NCI-H774 (cell line): ENCODE measurements at regions not wholly inside any gene's neighbourhood (a gene's known extent, or its start where the extent isn't known, plus 50 kb on each side); places are given as distances from the start of the nearest gene placed in this dataset.
A peak's percentile ranks its signal among the peaks of the same experiment; 100 is the strongest.
"Not testable (repeated sequence)": the region's sequence is repeated elsewhere in the genome, so short reads cannot be mapped to it uniquely, and the experiment has no call there.

Source experiments
- DNase-seq: peaks from one replicate; lab custom pipeline; 2025; lab: John Stamatoyannopoulos, UW

DNA sequence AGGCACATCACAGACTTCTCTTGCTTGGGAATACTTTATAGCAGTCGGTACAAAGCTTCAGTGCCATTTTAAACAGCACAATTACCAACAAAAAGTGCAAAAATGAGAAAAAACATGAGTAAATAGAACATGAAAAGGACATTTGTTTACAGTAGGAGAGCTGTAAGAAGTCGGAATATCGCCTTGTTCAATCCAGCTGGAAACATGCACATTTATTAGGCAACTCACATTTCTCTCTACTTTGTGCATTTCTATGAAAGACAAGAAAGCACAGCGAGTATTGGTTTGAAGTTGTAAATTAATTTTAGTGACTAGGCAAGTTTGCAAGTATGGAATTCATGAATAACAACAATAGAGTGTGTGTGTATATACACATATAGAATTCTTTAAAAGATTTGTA, 484.7 kb downstream of the DACH1 start:
- no peak for DNase-seq

DNA sequence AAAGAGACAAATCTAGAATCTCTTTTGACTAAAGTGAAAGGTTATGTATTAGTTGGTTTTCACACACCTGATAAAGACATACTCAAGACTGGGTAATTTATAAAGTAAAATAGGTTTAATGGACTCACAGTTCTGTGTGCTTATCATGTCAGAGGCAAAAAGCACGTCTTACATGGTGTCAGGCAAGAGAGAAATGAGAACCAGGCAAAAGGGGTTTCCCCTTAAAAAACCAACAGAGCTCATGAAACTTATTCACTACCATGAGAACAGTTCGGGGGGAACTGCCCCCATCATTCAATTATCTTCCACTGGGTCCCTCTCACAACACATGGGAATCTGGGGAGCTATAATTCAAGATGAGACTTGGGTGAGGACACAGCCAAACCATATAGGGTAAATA, 486.8 kb downstream of the DACH1 start:
- DNase-seq: no peak

DNA sequence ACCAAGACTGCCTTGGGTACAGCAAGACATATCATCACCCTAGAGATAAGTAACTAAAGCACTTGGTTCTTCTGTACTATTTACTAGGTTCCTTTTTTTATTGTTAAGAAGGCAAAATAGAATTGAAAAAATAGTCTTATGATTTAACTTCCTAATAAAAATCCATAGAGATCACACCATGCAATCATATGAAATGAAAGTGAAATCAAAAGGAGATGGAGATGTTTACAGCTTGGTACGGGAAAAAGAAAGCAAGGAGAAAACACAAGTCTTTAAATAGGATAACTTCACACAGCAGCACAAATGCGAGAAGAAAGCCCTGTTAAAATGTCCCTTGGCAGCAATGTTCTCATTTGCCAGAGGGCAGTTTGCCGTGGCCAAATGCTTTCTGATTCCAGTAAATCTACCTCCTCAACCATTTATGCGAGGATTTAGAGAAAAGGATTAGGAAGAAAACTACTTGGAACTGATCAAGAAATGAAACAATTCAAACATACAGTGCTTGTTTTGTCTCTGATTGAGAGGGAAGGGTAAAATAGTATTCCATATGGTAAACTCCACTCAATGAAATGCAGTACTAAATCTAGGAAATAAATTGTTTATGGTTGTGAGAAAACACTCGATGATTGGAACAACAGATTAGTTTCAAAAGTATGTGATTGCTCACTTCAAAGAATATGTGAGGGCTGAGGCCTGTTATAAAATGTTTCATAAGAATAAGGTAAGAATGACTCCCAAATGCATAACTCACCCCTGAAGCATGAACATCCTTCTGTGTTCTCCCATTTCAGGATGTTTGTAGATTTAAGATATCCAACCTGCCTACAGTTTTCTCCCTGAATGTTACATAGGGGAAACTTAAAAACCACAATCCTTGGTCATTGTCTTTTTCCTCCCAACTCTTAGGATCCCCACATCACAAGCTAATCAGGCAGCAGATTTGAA, 487.8 kb downstream of the DACH1 start:
- no peak for DNase-seq

DNA sequence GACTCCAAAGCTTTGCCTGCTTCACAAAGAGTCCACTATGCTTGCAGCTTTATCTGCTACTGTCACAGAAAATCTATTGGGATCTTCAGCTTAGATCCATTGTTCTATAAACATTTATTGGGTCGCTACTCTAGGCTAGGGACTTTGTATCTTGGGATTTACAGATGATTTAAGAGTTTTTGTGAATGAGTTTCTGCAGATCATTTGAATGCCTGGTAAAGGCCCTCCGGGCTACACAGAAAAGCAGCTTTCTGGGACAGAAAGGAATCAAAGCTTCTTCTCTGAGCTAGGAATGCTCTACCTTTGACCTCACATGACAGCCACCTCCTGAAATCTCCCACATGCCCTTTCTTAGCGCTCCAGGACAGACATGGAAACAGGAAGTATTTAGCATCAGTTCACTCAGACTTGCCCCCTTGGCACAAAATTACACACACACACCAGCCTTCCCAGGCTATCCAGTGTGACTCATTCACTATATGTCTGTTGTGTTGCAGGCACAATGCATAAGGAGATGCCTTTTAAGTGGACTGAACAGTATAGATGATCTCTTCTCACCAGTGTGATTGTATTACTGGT, 492.4 kb downstream of the DACH1 start:
- DNase-seq: no peak

DNA sequence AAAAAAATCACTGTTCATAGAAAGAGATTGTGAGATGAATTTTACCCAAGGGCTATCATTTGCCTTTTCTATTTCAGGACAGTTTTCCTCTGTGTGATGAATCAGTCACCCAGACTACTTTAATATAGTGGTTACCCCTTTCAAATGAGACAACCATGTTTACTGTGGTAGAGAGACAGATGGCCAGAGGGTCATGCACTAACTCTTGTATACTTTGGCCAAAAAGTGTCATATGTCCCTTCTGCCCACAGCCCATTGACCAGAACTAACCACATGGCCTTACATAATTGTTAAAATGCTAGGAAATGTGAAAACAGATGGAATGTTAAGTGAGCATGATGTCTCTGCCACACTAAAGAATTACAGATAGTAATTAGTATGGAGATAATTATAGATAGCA, 498.7 kb downstream of the DACH1 start:
- no peak for DNase-seq

DNA sequence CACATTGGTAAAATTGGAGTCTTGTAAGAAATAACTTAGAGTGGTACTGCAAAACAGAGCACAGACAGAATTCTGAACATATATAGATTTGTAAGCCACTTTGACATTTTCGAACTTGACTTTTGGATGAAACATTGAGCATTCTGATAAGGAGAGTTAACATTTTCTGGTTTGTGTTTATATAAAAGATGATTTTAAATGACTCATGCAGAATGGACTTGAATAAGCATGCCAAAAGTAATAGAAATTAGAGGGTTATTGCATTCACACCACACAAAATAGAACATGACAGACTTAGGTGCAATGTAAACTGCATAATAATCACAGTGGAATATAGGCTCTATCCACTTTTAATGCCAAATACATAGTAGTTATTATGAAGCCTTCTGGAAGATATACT, 507.0 kb downstream of the DACH1 start:
- DNase-seq: no peak

DNA sequence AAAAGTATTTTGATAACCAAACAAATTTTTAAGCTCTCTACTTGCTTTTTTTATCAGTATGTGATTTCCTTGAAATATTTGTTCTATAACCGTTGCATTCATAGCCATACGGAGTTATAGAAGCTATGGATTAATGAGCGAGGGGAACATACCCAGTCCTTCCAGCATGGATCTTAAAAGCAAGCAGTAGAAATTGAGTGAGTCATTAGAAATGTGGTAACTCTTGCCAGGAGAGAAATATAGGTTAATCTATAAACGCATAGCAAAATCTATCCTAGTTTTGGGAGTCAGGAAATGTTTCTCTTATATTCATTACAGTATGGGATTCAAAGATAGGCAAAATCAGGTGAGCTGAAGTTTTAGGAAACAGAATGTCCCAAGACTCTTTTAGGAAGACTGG, 507.4 kb downstream of the DACH1 start:
- no peak for DNase-seq

DNA sequence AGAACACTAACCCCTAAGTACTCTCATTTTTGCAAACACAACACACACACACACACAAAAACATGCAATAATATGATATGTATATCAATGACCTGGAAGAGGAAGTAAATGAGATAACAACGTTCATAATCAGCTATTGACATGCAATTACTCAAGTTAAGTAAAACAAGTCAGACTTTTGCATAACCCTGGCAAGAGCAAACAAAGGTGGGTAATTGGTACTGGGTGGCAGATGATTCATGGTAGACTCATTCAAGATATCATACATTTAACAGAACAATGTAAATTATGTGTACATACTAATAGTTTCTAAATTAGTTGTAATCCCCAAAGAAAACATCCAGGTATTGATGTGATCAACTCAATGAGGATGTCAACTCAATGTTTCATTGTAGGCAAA, 508.8 kb downstream of the DACH1 start:
- no peak for DNase-seq

DNA sequence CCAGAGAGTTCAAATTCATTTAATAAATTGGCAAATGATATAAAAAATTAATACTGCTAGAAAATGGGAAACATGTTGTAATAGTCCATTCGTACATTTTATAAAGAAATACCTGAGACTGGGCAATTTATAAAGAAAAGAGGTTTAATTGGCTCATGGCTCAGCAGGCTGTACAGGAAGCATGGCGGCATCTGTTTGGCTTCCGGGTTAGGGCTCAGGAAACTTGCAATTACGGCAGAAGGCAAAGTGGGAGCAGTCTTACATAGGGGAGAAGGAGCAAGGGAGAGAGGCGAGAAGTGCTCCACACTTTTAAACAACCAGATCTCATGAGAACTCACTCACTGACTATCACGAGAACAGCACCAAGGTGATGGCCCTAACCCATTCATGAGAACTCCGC, 512.0 kb downstream of the DACH1 start:
- no peak for DNase-seq

DNA sequence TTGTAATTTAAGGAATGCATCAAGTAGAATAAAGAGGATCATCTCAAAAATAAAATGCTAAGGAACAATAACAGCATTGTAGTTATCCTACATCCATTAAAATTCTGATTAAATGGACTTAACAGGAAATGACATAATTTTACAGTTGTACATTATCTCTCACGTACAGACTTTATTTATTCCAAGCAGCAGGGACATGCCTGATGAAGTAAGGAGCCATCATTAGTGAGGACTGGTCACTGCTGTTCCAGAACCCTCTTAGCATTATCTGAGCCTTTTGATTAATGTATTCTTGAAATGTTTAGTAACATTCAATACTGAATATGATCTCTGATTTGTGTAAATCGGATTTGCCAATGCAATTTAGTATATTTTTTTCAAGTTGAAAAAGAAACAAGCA, 516.1 kb downstream of the DACH1 start:
- DNase-seq: no peak

DNA sequence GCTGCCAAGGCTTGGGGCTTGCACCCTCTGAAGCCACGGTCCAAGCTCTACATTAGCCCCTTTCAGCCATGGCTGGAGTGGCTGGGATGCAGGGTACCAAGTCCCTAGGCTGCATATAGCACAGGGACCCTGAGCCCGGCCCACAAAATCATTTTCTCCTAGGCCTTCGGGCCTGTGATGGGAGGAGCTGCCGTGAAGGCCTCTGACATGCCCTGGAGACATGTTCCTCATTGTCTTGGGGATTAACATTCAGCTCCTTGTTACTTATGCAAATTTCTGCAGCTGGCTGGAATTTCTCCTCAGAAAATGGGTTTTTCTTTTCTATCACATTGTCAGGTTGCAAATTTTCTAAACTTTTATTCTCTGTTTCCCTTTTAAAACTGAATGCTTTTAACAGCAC, 521.1 kb downstream of the DACH1 start:
- DNase-seq: not testable (repeated sequence)

DNA sequence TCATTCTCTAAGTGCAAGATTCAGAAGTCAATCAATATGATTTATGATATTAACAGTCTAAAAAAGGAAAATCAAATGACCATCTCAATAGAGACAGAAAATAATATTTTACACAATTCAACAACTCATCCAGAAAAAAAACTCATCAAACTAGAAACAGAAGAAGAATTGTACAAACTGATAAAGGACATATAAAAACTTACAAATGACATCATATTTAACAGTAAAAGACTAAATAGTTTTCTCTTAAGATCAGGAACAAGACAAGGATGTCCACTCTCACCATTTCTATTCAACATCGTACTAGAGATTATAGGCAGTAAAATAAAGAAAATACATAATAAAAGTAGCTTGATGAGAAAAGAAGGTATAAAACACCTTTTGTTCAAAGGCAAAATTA, 527.3 kb downstream of the DACH1 start:
- DNase-seq: no peak

DNA sequence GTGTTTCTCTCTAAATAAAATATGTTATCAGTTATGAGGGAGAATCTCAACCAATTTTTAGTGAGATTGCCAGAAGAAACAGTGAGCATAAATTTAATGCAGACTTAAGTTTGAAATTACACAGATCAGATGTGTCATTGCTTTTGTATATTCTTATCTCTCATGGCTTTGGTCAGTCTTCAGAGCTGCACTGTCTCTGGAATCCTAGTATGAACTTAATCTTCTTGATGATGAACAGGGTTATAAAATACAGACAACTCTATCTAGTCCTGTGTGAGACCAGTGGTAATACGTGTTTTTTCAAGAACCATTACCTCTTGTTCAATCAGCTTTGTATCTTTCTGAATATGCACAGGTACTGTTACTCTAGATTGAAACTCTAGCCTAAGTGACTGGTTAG, 528.0 kb downstream of the DACH1 start:
- DNase-seq: no peak

DNA sequence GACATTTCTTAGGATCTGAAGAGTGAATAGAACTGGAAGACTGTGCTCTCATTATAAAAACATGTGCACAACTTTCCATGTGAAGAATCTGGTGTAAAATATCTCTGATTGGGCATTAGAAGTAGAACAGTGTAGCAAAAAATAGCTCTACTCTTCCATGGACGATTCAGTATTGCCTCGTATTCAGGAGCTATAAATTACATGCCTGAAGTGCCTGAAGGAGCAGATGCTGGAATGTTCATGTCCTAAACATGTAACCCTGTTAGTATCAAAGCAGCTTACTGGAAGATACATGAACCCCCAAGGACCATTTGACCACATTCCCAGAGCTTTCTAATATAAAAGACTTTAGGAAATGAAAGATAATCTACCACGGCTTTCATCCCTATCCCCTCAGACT, 528.9 kb downstream of the DACH1 start:
- DNase-seq: no peak

DNA sequence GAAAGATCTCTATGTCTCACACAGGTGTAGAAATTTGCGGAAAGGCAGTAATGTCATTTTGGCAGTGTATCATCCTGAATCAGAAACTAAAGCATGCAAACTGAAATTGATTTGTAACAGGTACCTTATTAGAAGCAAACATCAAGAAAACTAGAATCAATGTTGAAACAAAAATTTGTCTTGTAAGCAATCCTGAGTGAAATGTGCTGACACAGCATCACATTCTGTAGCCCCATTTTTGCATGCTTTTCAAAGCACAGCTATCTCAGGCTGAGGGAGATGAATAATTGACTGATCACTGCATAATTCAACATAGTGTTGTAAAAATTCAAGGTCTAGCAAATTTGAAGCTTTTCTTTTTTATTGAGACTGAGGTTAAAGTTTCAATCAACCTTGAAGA, 539.7 kb downstream of the DACH1 start:
- no peak for DNase-seq

DNA sequence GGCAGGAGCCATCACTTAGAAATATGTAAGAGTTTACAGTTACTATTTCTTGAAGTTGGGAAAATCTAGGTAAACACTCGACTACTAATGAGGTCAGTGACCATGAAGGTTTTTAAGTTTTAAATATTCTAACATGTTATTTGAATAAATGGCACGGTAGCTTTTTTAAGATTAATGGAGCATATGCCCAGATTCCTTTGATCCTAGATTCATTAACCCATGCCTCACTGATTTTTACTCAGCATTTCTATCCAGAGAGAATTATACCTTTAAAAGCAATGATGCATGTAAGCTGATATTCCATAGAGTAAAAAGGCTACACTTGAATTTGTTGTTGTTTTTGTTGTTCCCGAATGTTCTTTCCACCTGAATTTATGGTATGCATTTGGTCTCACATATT, 541.4 kb downstream of the DACH1 start:
- DNase-seq: no peak

DNA sequence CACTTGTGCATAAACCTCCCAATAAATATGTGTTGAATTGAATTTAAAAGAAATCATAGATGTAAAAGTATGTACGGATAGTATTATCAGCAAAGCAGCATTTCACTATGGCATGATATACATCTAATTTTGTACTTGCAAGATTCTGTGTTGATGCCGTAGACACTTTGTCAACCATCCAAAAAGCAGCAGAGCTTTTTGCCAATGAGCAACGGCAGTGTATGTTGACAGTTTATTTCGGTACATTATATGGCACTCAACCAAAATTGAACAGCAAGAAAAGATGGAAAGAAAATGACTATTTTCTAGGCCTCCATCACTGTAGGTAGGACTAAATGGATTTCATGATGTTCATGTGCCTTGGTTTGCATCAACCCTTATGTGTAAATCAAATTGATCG, 543.7 kb downstream of the DACH1 start:
- no peak for DNase-seq

DNA sequence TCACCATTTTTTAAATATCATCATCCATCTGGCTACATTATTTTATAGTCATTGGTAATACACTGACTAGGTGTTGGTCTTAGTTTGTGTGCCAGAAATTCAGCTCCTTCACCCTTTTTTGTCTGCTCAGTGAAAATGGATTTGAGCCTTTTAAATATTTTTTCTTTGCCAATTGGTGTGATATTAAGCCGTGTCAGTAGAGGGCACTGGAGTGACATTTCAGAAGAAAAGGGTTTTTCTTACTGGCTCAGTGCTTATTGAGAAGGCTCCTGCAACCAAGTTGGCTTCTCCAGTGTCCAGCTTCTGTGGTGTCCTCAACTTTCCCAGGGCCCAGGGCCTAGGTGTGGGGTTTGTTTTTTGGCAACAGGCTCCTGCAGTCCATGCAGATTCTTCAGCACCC, 546.6 kb downstream of the DACH1 start:
- DNase-seq: no peak

DNA sequence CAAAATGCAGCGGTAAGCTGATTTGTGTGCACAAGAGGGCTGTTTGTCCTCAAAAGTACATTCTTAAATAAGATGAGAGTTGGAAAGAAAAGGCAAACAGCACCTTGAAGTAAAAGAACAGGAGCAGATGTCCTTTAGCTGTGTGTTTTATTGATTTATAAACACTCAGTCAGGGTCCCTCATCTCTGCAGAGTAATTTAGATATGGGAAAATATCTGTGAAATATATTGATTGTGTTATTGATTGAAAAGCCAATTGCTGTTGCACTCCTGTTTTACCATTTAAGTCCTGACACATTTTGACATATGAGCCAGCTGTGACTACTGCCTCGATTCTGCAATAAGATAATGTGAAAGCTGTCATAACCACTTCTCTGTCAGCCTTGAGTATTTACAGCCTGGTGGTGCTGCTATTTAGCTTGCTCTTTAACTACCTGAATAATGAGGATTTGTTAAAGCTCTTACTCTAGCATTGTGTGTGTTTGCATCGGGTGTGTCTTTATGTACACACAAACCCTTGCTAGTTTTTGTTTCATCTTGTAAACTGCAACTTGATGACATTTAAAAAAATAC, 550.1 kb downstream of the DACH1 start:
- peak; percentile 11 for DNase-seq

DNA sequence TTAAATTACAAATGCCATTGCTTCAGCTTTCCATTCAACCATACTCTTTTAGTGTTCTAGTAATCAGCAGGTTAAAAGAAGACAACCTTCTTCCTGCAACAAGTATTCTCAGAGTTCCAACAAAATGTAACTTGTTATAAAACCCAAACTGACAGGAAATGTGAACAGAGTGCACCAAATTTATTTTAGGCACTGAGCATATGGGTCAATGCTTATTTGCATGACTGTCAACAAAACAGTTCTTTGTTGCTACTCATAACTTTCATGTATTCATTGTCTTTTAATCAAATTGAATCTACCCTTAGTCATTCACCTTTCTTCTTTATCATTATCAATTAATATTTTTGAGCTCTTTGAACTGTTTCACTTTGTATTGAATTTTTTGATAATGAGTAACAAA, 554.1 kb downstream of the DACH1 start:
- DNase-seq: no peak

DNA sequence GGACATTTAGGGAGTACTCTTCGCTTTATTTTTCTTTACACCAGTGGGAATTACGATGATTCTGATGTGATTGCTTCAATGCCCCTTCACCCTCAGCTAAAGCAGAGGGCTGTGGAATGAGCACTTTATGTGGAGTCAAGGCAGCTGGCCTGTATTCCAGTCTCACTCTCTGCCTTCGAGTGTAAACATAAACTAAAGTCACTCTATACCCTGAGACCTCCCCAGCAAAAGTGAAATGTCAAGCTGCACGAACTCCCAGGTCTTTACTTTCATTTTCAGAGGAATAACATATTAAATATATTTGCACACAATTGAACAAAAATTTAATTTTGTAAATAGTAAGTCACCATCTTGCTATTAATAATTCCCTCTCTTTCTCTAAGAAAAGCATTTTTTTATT, 557.1 kb downstream of the DACH1 start:
- no peak for DNase-seq

DNA sequence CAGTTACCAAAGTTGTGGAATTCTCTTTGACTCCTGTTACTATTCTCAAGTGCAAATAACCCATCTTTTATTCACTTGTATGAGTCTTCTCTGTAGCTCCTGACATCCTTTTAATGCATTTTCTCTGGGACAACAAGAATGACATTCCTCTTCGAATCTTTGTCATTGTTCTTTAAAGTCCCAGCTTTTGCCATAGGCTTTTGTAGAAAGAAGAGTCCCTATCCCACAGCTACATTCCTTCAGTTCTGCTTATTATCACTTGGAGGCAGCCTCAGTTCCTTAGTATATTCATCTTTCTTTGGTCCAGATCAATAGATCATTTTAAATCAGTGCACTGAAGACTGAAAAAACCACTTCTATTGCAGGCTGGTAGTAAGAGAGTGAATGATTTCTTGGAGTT, 560.2 kb downstream of the DACH1 start:
- DNase-seq: no peak

DNA sequence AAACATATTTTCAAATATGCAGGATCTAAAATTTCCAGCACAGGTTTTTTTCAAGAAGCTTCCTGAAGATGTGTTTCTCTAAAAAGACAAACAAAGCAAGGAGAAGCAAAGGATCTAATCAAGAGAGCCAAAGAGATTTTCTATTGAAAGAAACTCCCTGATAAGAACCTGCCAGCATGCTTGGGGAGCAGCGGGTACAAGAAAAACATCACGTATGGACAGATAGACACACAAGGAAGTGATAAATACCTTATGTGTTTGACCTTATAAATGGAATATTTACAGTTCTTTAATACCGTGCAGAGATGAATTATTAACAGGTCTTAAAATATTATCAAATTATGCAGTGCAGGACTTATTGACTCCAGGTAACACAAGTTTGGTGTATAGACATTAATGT, 562.1 kb downstream of the DACH1 start:
- no peak for DNase-seq

DNA sequence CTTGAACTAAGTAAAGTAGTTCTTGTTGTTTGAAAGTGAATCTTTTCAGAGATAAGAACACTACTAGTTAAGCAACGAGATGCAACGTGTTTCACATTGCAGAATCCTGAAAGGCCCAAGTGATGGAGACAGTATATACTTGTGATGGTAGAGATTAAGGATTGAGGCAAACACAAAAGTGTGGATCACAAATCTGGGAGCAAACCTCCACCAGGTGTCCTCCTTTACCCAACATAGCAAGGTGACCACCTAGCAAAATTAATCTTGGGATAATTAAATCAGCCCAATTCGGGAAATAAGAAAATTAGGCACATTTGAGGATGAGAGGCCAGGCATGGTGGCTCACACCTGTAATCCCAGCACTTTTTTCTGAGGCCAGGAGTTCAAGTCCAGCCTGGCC, 563.9 kb downstream of the DACH1 start:
- no peak for DNase-seq
